ENCODE measurements at regions not wholly inside any gene's neighbourhood (a gene's known extent, or its start where the extent isn't known, plus 50 kb on each side); places are given as distances from the start of the nearest gene placed in this dataset.
A peak's percentile ranks its signal among the peaks of the same experiment; 100 is the strongest.
"Not testable (repeated sequence)": the region's sequence is repeated elsewhere in the genome, so short reads cannot be mapped to it uniquely, and the experiment has no call there.

DNA sequence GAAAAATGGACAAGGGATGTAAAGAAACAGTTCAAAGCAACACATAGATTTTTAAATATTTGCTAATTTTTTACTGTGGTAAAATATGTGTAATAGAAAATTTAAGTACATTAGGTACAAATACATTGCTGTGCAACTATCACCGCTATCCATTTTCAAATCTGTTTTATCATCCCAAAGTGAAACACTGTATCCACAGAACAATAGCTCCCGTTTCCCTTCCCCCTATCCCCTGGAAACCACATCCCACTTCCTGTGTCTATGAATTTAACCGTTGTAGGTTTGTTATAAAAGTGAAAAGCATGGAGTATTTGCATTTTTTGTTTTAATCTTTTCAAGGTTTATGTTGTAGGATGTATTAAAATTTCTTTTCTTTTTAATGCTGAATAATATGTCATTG lies 152.9 kb upstream of the HSFY1 start:
- intact Hi-C loops (cut with micrococcal nuclease); DNase-seq; ATAC-seq: not testable (repeated sequence)

DNA sequence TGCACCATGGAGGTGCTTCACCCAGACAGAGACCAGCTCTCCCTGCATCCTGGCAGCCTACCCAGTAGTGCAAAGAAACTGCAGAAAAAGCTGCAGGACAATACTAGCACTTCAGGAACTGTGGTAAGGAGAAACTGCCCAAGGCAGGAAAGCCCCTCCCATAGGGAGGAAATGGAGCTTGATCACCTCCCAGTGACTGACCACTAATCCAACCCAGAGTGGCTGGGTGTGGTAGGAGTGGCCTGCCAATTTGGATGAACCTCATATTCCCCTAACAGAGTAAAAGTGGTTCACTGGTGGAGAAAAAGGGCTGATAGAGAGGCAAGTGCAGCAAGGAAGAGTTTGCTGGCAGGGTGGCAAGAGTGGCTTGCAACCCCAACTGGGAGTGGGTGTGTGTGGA lies 125.7 kb upstream of the HSFY1 start:
- DNase-seq; intact Hi-C loops (cut with micrococcal nuclease): not testable (repeated sequence)
- peak; percentile 41 for ATAC-seq

DNA sequence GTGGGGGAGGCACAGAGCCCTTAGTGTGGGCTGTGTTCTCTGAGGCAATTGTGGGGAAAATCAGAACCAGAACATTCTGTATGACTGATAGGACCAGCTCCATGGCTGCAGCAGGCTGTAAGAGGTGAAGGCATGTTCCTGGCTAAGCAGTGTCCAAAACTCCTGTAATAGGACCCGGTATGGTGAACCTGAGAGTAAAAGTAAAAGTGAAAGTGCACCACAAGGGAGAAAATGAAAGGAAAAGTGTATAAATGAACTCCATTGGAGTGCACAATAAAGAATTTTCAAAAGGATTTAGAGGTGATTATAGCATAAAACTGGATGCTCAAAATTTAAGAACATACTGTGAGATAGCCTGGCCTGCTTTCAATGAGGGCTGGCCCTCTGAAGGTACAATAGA lies 125.1 kb upstream of the HSFY1 start:
- DNase-seq; ATAC-seq; intact Hi-C loops (cut with micrococcal nuclease): not testable (repeated sequence)

DNA sequence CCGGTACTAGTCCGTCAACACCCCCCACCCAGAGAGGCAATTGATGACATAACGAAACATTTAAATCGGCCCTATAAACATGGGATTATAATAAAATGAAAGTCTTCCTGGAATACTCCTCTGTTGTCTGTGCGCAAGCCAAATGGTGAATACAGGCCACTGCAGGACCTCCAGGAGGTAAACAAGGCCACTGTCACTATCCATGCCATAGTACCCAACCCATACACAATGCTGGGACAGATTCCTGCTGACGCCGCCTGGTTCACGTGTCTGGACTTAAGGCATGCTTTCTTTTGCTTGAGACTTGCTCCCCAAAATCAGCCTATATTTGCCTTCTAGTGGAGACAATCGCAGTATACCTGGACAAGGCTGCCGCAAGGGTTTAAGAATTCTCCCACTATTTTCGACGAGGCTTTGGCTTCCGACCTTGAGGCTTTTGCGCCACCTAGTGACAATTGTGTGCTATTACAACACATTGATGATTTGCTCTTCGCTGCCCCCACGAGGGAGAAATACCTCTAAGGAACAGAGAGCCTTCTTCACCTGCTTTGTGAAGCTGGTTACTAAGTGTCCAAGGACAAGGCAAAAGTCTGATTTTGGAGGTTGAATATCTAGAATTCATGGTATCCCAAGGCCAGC lies 122.4 kb upstream of the HSFY1 start:
- intact Hi-C loops (cut with micrococcal nuclease); DNase-seq; ATAC-seq: not testable (repeated sequence)

DNA sequence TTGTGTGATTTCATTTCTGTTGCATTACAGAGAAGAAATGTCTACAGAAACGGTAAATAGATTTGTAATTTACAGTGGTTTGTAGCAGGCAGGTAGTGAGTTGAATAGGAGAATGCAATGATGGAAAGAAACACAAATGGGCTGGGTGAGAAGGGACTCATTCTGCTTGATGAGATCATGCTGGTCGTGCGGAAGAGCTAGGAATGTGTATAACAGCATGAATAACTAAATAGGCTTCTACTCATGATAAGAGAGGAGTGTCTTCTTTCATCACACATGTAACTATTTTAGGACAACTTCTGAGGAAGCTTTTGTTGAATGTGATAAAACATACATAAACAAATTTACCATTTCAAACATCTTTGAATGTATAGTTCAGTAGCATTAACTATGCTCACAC lies 113.0 kb upstream of the HSFY1 start:
- DNase-seq; ATAC-seq; intact Hi-C loops (cut with micrococcal nuclease): not testable (repeated sequence)

DNA sequence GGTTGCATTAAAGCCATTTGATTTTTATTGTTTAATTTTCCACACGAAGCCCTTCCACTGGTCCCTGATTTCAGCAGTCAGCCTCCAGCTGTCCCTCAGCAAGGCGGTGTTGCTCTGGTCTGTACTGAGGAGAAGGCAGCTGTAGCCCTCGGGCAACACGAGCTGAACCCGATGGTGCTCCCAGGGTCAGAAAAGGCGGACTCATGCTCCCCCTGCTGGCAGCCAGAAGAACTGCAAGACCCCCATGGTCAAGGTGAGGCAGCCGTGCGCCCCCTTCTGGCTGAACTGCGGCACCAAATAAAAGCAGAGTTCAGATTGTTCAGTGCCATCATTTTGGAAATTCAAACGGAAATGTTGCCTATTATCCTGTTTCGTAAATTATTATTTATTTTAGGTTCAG lies 100.7 kb upstream of the HSFY1 start:
- ATAC-seq; DNase-seq; intact Hi-C loops (cut with micrococcal nuclease): not testable (repeated sequence)

DNA sequence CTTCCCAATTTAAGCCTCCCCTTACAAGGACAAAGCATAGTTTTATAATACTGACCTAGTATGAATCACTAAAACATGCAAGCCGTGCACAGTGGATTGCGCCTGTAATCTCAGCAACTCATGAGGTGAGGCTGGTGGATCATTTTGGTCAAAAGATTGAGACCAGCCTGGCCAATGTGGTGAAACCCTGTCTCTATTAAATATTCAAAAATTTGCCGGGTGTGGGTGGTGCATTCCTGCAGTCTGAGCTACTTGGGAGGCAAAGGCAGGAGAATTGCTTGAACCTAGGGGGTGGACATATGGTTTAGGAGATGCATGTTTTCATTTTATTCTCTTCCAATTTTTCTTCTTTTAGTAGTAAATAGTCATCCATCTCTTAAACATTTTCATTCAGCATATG lies 93.7 kb upstream of the HSFY1 start:
- DNase-seq; intact Hi-C loops (cut with micrococcal nuclease); ATAC-seq: not testable (repeated sequence)

DNA sequence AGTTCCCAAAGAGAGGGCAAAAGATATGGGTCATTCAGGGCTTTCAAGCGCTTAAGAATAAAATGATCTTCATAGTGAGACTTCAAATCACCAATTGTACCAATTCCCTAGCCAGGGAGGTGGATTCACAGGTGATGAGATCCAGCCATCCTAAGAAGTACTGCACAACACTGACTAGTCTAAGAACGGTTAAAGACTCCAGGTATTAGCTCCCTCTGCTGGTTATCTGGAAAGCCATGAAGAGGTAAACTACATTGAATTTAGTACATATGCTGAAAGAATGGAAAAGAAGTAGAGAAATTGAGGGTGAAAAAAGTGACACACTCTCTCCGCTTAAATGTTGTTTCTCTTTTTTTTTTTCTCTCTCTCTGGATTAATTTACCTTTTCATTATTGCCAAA lies 87.4 kb upstream of the HSFY1 start:
- DNase-seq; ATAC-seq; intact Hi-C loops (cut with micrococcal nuclease): not testable (repeated sequence)

DNA sequence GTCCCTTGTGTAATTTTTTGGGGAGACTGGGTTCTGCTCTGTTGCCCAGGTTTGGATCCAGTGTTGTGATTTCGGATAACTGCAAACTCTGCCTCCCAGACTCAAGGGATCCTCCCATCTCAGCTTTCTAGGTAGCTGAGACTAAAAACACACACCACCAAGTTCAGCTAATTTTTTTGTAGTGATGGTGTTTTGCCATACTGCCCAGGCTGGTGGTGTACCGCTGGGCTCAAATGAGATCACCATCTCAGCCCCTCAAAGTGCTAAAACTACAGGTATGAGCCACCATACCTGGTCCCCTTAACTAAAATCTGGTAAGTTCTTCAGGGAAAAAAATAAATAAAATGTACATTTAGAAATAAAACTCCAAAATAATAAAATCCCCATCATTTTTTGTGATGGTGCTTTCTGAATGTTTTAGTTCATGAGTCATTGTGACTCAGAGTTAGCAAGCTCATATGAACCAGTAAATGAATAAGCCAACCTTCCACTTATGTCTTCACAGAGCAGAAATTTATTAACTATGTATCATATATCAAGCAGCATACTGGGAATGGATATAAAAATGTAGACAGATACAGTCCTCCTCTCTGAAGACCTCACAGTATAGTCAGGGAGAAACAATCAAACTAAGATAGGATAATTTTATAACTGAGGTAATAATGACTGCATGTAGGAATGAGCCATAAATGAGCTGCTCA lies 85.2 kb upstream of the HSFY1 start:
- DNase-seq; intact Hi-C loops (cut with micrococcal nuclease); ATAC-seq: not testable (repeated sequence)

DNA sequence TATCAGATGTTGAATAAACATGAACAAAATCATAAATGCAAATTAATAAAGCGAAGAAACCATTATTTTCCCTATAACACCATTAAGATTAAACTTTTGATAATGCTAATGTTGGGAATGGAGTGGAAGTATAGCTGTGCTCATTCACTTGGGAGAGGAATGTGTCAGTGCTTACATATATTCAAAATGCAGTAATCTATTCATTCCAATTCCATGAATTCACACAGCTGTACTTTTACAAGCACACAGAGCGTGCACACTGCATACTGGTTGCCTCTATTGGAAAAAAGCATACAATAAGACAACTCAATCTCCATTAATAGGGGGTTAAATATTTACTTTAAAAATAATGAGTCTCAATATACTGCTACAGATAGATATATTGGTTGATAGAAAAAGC lies 81.7 kb upstream of the HSFY1 start:
- ATAC-seq; DNase-seq; intact Hi-C loops (cut with micrococcal nuclease): not testable (repeated sequence)

DNA sequence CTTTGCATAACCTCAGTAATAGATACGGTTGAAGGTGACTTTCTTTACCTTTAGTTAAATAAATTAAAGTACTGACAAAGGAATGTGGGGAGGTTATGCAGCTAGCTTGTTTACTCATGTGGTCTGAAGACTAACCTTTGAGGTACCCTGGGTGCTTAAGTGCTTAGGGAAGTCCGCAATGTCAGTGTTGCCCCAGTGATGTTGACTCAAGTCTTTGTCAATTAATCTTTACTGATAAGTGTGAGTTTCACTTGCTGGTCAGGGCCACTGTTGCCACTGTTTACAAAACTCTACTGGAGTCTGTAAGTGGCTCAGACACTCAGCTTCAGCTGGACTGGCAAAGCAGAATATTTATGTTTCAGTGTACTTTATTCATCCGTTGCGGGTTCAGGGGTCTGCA lies 79.9 kb upstream of the HSFY1 start:
- intact Hi-C loops (cut with micrococcal nuclease); DNase-seq; ATAC-seq: not testable (repeated sequence)

DNA sequence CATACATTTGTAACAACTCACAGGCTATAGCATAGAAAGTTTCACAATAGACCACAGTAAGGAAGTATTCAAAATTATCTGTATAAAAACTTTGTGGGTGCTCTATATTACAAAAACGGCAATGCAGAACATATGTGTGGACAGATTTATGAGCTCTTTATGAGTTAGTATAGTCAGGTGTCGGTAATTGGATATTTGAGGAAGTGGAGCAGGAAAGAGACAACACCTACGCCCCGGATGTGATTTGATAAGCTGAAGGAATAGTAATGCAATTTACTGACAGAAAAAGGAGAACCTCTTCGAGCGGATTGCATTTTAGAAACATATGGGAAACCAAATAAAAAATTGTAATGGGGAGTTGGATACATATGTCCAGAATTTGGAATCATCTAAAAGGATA lies 63.2 kb upstream of the HSFY1 start:
- intact Hi-C loops (cut with micrococcal nuclease); ATAC-seq; DNase-seq: not testable (repeated sequence)
